ENCODE measurements at regions not wholly inside any gene's neighbourhood (a gene's known extent, or its start where the extent isn't known, plus 50 kb on each side); places are given as distances from the start of the nearest gene placed in this dataset.
"Not testable (repeated sequence)": the region's sequence is repeated elsewhere in the genome, so short reads cannot be mapped to it uniquely, and the experiment has no call there.

DNA sequence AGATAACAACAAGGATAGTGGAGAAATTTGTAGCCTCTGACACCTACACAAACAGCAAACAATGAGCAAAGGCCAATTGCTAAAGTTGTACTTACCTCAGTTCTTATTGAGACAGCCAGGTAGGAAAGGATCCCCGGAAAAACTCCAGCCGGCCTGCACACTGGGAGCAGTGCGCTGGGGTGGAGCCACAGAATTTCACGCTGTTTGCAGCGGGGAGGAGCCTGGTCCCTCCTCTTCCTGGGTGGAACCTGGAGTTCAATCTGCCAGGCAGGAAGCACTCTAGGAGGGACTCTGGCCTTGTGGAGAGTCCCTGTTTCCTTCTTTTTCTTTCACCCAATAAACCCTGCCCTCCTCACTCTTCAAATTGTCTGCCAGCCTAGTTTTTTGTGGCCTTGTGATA is 382.6 kb upstream of the TGIF2LX start:
- not testable (repeated sequence) for DNase-seq (ENCODE audit: low spot score in 2 of 2); H3K4me3 ChIP-seq; H3K27ac ChIP-seq; H3K9me3 ChIP-seq; H3K4me1 ChIP-seq; H3K36me3 ChIP-seq; H3K27me3 ChIP-seq
- 94 to 100% methylated on average over 3 to 5 of the region's 5 CpGs for WGBS, 2 donors

DNA sequence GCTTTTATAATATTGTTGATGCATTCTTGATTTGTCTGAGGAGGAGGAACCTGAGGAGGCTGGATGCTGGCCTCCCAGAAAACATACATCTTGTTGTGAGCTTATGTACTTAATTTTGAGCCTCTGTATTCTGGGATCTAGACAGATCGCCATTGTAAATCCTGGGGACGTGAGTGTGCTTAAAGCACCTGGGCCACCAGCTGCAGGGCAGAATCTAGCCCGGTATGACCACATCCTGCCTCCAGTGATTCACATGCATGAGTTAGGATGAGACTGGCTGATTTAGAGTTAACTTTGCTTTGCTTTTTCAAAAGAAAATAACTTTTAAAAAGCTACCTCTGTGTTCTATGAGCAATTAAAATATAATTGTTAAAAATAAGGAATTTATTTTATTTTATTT is 364.6 kb upstream of the TGIF2LX start:
- not testable (repeated sequence) for H3K36me3 ChIP-seq; H3K27ac ChIP-seq; H3K4me1 ChIP-seq; H3K9me3 ChIP-seq; DNase-seq (ENCODE audit: low spot score in 2 of 2); H3K4me3 ChIP-seq; H3K27me3 ChIP-seq
- 59 to 60% methylated on average over 3 of the region's 3 CpGs for WGBS, 2 donors

- H3K9me3 ChIP-seq; H3K27me3 ChIP-seq; H3K4me3 ChIP-seq; H3K27ac ChIP-seq; DNase-seq (ENCODE audit: low spot score in 2 of 2); H3K4me1 ChIP-seq; H3K36me3 ChIP-seq: not testable (repeated sequence)
- 46 to 48% methylated on average over 3 to 4 of the region's 4 CpGs for WGBS, 2 donors
Measured at GRCh38 chrX:89562079-89562478, 359.6 kb upstream of the TGIF2LX start.

DNA sequence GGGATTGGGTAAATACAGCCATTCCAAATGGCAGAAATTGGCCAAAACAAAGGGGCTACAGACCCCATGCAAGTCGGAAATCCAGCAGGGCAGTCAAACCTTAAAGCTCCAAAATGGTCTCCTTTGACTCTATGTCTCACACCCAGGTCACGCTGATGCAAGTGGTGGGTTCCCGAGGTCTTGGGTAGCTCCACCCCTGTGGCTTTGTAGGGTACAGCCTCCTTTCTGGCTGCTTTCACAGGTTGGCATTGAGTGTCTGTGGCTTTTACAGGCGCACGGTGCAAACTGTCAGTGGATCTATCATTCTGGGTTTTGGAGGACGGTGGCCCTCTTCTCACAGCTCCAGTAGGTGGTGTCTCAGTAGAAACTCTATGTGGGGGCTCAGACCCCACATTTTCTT is 358.6 kb upstream of the TGIF2LX start:
- not testable (repeated sequence) for H3K4me3 ChIP-seq; H3K36me3 ChIP-seq; H3K4me1 ChIP-seq; DNase-seq (ENCODE audit: low spot score in 2 of 2); H3K27me3 ChIP-seq; H3K27ac ChIP-seq; H3K9me3 ChIP-seq
- WGBS, 2 donors, result 91 to 100% methylated on average over 2 to 6 of the region's 6 CpGs

- not testable (repeated sequence) for H3K4me3 ChIP-seq, H3K27me3 ChIP-seq
Measured at GRCh38 chrX:89567787-89568186, 353.9 kb upstream of the TGIF2LX start.

DNA sequence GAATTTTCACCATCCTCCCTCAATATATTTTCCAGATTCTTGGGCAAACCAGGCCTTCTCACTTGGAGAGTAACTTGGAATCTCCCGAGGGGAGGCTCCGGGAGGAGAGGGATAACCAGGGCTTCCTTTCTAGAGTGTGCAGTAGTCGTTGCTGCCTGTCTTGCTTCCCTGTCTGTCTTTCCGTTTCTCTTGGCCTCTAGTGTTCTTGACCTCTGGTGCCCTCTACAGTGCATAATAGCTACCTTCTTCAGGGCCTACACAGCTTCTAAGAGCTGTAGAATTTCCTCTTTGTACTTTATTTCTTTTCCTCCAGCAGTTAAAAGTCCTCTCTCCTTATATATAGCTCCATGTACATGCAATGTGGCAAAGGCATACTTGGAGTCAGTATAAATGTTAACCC is 339.8 kb upstream of the TGIF2LX start:
- not testable (repeated sequence) for H3K27me3 ChIP-seq; H3K4me3 ChIP-seq; H3K27ac ChIP-seq; H3K36me3 ChIP-seq; H3K9me3 ChIP-seq; DNase-seq (ENCODE audit: low spot score in 2 of 2); H3K4me1 ChIP-seq
- WGBS, 2 donors, result 38 to 49% methylated on average over 4 of the region's 4 CpGs

More at GRCh38 chrX:89567787-89568186, 353.9 kb upstream of the TGIF2LX start:
- DNase-seq (ENCODE audit: low spot score in 2 of 2); H3K36me3 ChIP-seq; H3K27ac ChIP-seq; H3K4me1 ChIP-seq; H3K9me3 ChIP-seq: not testable (repeated sequence)

GRCh38 chrX:89631858-89632257 is 289.9 kb upstream of the TGIF2LX start:
- not testable (repeated sequence) for H3K9me3 ChIP-seq; H3K27me3 ChIP-seq; H3K4me3 ChIP-seq; H3K4me1 ChIP-seq; H3K27ac ChIP-seq; DNase-seq (ENCODE audit: low spot score in 2 of 2); H3K36me3 ChIP-seq
- WGBS, 2 donors, result 60 to 92% methylated on average over 2 of the region's 2 CpGs

DNA sequence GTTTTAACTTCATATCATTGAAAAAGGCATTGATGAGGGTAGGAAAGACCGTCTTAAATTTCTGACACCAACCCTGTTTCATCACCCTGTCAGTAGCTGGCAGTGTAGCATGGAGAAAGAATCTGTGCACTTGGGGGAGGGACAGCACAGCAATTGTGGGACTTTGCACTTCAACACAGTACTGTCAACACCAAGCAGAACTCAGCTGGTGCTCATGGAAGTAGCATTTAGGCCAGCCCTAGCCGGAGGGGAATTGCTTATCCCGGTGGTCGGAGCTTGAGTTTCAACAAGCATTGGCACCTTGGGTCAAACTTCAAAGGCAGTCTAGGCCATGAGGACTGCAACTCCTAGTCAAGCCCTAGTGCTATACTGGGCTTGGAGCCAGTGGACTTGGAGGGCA is 285.8 kb upstream of the TGIF2LX start:
- H3K4me3 ChIP-seq; H3K9me3 ChIP-seq; H3K4me1 ChIP-seq; H3K27me3 ChIP-seq; H3K36me3 ChIP-seq; DNase-seq (ENCODE audit: low spot score in 2 of 2); H3K27ac ChIP-seq: not testable (repeated sequence)
- WGBS, 2 donors, result 87% methylated on average over 4 of the region's 4 CpGs; no CpG with 5 or more reads in 1 of the 2 donors

DNA sequence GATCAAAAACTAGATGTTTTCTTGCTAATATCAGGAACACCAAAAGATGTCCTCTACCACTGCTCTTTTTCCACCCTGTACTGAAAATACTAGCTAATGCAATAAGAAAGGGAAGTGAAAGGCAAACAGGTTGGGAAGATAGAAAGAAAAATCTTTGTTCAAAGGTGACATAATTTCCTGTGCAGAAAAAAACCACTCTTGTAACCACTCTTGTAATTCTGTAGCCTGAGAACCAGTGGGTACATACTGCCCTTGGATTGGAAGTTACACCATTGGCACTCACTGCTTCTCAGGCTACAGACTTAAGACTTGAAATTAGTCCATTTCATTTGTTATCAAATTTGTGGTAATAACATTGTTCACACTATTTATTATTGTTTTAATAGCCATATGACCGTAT is 263.0 kb upstream of the TGIF2LX start:
- not testable (repeated sequence) for H3K4me1 ChIP-seq; DNase-seq (ENCODE audit: low spot score in 2 of 2); H3K27me3 ChIP-seq; H3K36me3 ChIP-seq; H3K9me3 ChIP-seq; H3K27ac ChIP-seq; H3K4me3 ChIP-seq
- WGBS, 2 donors, result 100% methylated on average over 1 of the region's 1 CpG; no CpG with 5 or more reads in 1 of the 2 donors

DNA sequence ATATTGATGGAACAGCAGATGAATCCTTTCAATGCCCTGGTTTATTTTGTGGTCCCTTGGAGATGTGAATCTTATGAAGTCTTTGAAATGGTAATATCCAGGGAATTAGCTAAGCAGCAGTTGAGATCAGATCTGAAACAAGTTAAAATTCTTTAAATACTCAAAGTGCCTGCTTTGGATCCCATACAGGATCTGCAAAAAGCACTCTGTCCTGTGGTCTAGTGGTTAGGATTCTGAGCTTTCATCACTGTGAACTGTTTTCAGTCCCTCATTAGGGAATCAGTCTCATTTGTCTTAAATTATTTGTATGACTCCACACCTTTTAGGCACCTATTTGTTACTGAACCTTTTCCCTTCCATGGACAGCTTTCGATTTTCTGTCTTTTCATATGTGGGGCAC is 215.2 kb upstream of the TGIF2LX start:
- not testable (repeated sequence) for H3K27ac ChIP-seq; H3K4me3 ChIP-seq; DNase-seq (ENCODE audit: low spot score in 2 of 2); H3K9me3 ChIP-seq; H3K27me3 ChIP-seq; H3K36me3 ChIP-seq; H3K4me1 ChIP-seq
- no CpG with 5 or more reads among the region's 1 CpG for WGBS, 2 donors

GRCh38 chrX:89707363-89707927 is 214.3 kb upstream of the TGIF2LX start:
- H3K36me3 ChIP-seq; H3K4me1 ChIP-seq; H3K4me3 ChIP-seq; DNase-seq (ENCODE audit: low spot score in 2 of 2); H3K27me3 ChIP-seq; H3K9me3 ChIP-seq; H3K27ac ChIP-seq: not testable (repeated sequence)
- WGBS, 2 donors, result 40% methylated on average over 1 of the region's 1 CpG; no CpG with 5 or more reads in 1 of the 2 donors

- not testable (repeated sequence) for H3K27me3 ChIP-seq; H3K36me3 ChIP-seq; H3K27ac ChIP-seq; DNase-seq (ENCODE audit: low spot score in 2 of 2); H3K4me1 ChIP-seq; H3K9me3 ChIP-seq; H3K4me3 ChIP-seq
- WGBS, 2 donors, result 86 to 94% methylated on average over 11 of the region's 11 CpGs
Measured at GRCh38 chrX:89734367-89734766, 187.3 kb upstream of the TGIF2LX start.

GRCh38 chrX:89756466-89756865 is 165.2 kb upstream of the TGIF2LX start:
- 59 to 73% methylated on average over 4 of the region's 4 CpGs for WGBS, 2 donors
- not testable (repeated sequence) for H3K36me3 ChIP-seq; H3K27me3 ChIP-seq; H3K4me3 ChIP-seq; H3K27ac ChIP-seq; H3K4me1 ChIP-seq; DNase-seq (ENCODE audit: low spot score in 2 of 2); H3K9me3 ChIP-seq

Data from tibial nerve (tissue), 4 donors.